ENCODE measurements at regions not wholly inside any gene's neighbourhood (a gene's known extent, or its start where the extent isn't known, plus 50 kb on each side); places are given as distances from the start of the nearest gene placed in this dataset.

GRCh38 chr13:70894258-70894657, 786.0 kb upstream of the KLHL1 start:
- in situ Hi-C loops (cut with HindIII; ENCODE audit: low sequenced_read_pairs), result no loop called here
- H3K4me3 ChIP-seq (ENCODE audit: low read depth, low read length), result no peak overlapping the region
- no peak for DNase-seq (ENCODE audit: low read depth)
- no peak for TF ChIP-seq CTCF (IDR thresholded peaks at IDR 0.05; ENCODE audit: low read depth, low read length, missing control alignments)

GRCh38 chr13:70893832-70894231, 785.6 kb upstream of the KLHL1 start:
- H3K4me3 ChIP-seq (ENCODE audit: low read depth, low read length), result no peak overlapping the region
- in situ Hi-C loops (cut with HindIII; ENCODE audit: low sequenced_read_pairs), result no loop called here
- DNase-seq (ENCODE audit: low read depth), result peak; percentile 6
- no peak for TF ChIP-seq CTCF (IDR thresholded peaks at IDR 0.05; ENCODE audit: low read depth, low read length, missing control alignments)

GRCh38 chr13:70890289-70890688, 782.0 kb upstream of the KLHL1 start:
- no peak for TF ChIP-seq CTCF (IDR thresholded peaks at IDR 0.05; ENCODE audit: low read depth, low read length, missing control alignments)
- DNase-seq (ENCODE audit: low read depth), result no peak
- in situ Hi-C loops (cut with HindIII; ENCODE audit: low sequenced_read_pairs), result no loop called here
- H3K4me3 ChIP-seq (ENCODE audit: low read depth, low read length), result no peak overlapping the region

GRCh38 chr13:70889163-70889562, 780.9 kb upstream of the KLHL1 start:
- no peak for DNase-seq (ENCODE audit: low read depth)
- H3K4me3 ChIP-seq (ENCODE audit: low read depth, low read length), result no peak overlapping the region
- TF ChIP-seq CTCF (IDR thresholded peaks at IDR 0.05; ENCODE audit: low read depth, low read length, missing control alignments), result no peak
- in situ Hi-C loops (cut with HindIII; ENCODE audit: low sequenced_read_pairs), result no loop called here

GRCh38 chr13:70884196-70884595, 775.9 kb upstream of the KLHL1 start:
- in situ Hi-C loops (cut with HindIII; ENCODE audit: low sequenced_read_pairs), result no loop called here
- H3K4me3 ChIP-seq (ENCODE audit: low read depth, low read length), result no peak overlapping the region
- no peak for TF ChIP-seq CTCF (IDR thresholded peaks at IDR 0.05; ENCODE audit: low read depth, low read length, missing control alignments)
- DNase-seq (ENCODE audit: low read depth), result no peak

GRCh38 chr13:70874636-70875035, 766.4 kb upstream of the KLHL1 start:
- in situ Hi-C loops (cut with HindIII; ENCODE audit: low sequenced_read_pairs), result no loop called here
- no peak for TF ChIP-seq CTCF (IDR thresholded peaks at IDR 0.05; ENCODE audit: low read depth, low read length, missing control alignments)
- no peak for DNase-seq (ENCODE audit: low read depth)
- no peak overlapping the region for H3K4me3 ChIP-seq (ENCODE audit: low read depth, low read length)

GRCh38 chr13:70864731-70865130, 756.5 kb upstream of the KLHL1 start:
- no peak overlapping the region for H3K4me3 ChIP-seq (ENCODE audit: low read depth, low read length)
- no peak for TF ChIP-seq CTCF (IDR thresholded peaks at IDR 0.05; ENCODE audit: low read depth, low read length, missing control alignments)
- DNase-seq (ENCODE audit: low read depth), result no peak
- in situ Hi-C loops (cut with HindIII; ENCODE audit: low sequenced_read_pairs), result no loop called here

All from astrocyte of the cerebellum (primary cell).